ENCODE measurements at regions not wholly inside any gene's neighbourhood (a gene's known extent, or its start where the extent isn't known, plus 50 kb on each side); places are given as distances from the start of the nearest gene placed in this dataset.

GRCh38 chr2:12202313-12203075 lies 456.1 kb downstream of the LPIN1 start:
- TF ChIP-seq TAF1 (IDR thresholded peaks at IDR 0.05; ENCODE audit: low read depth, low read length) = no peak
- FAIRE-seq = no peak

GRCh38 chr2:12203528-12203927 lies 457.1 kb downstream of the LPIN1 start:
- no peak for DNase-seq (ENCODE audit: insufficient read length, low spot score)
- no peak for FAIRE-seq
- no peak for TF ChIP-seq TAF1 (IDR thresholded peaks at IDR 0.05; ENCODE audit: low read depth, low read length)
- no peak for TF ChIP-seq POLR2AphosphoS5 (IDR thresholded peaks at IDR 0.05; ENCODE audit: low read depth, low read length)
- no peak for TF ChIP-seq POU2F2 (IDR thresholded peaks at IDR 0.05; ENCODE audit: low read depth, low read length)
- TF ChIP-seq PAX5 (IDR thresholded peaks at IDR 0.05; ENCODE audit: insufficient read depth, low read length, severe bottlenecking) = no peak
- no peak for TF ChIP-seq POLR2A (IDR thresholded peaks at IDR 0.05; ENCODE audit: low read depth, low read length)
- TF ChIP-seq SPI1 (IDR thresholded peaks at IDR 0.05; ENCODE audit: low read depth, low read length) = no peak

More at GRCh38 chr2:12202313-12203075, 456.1 kb downstream of the LPIN1 start:
- DNase-seq (ENCODE audit: insufficient read length, low spot score) = no peak

GRCh38 chr2:12205086-12205485 lies 458.7 kb downstream of the LPIN1 start:
- no peak for TF ChIP-seq POLR2A (IDR thresholded peaks at IDR 0.05; ENCODE audit: low read depth, low read length)
- TF ChIP-seq PAX5 (IDR thresholded peaks at IDR 0.05; ENCODE audit: insufficient read depth, low read length, severe bottlenecking) = no peak
- TF ChIP-seq POLR2AphosphoS5 (IDR thresholded peaks at IDR 0.05; ENCODE audit: low read depth, low read length) = no peak
- DNase-seq (ENCODE audit: insufficient read length, low spot score) (no peak), FAIRE-seq (no peak)

GRCh38 chr2:12207491-12207890 lies 461.1 kb downstream of the LPIN1 start:
- TF ChIP-seq POU2F2 (IDR thresholded peaks at IDR 0.05; ENCODE audit: low read depth, low read length) (no peak), TAF1 (IDR thresholded peaks at IDR 0.05; ENCODE audit: low read depth, low read length) (no peak), SPI1 (IDR thresholded peaks at IDR 0.05; ENCODE audit: low read depth, low read length) (no peak)
- FAIRE-seq = no peak
- DNase-seq (ENCODE audit: insufficient read length, low spot score) = no peak

- FAIRE-seq = no peak
These were observed 463.8 kb downstream of the LPIN1 start for GRCh38 chr2:12210016-12210933.

GRCh38 chr2:12211326-12212175 lies 465.1 kb downstream of the LPIN1 start:
- DNase-seq (ENCODE audit: insufficient read length, low spot score) = no peak

More at GRCh38 chr2:12210016-12210933, 463.8 kb downstream of the LPIN1 start:
- TF ChIP-seq TAF1 (IDR thresholded peaks at IDR 0.05; ENCODE audit: low read depth, low read length) (no peak), POLR2AphosphoS5 (IDR thresholded peaks at IDR 0.05; ENCODE audit: low read depth, low read length) (no peak), POLR2A (IDR thresholded peaks at IDR 0.05; ENCODE audit: low read depth, low read length) (no peak), POU2F2 (IDR thresholded peaks at IDR 0.05; ENCODE audit: low read depth, low read length) (no peak), SPI1 (IDR thresholded peaks at IDR 0.05; ENCODE audit: low read depth, low read length) (no peak), PAX5 (IDR thresholded peaks at IDR 0.05; ENCODE audit: insufficient read depth, low read length, severe bottlenecking) (no peak)
- no peak for DNase-seq (ENCODE audit: insufficient read length, low spot score)

GRCh38 chr2:12212841-12213597 lies 466.6 kb downstream of the LPIN1 start:
- TF ChIP-seq POLR2A (IDR thresholded peaks at IDR 0.05; ENCODE audit: low read depth, low read length) = no peak
- no peak for TF ChIP-seq SPI1 (IDR thresholded peaks at IDR 0.05; ENCODE audit: low read depth, low read length)
- TF ChIP-seq PAX5 (IDR thresholded peaks at IDR 0.05; ENCODE audit: insufficient read depth, low read length, severe bottlenecking) = no peak
- TF ChIP-seq POU2F2 (IDR thresholded peaks at IDR 0.05; ENCODE audit: low read depth, low read length) = no peak
- no peak for TF ChIP-seq TAF1 (IDR thresholded peaks at IDR 0.05; ENCODE audit: low read depth, low read length)
- TF ChIP-seq POLR2AphosphoS5 (IDR thresholded peaks at IDR 0.05; ENCODE audit: low read depth, low read length) = no peak
- FAIRE-seq (no peak), DNase-seq (ENCODE audit: insufficient read length, low spot score) (no peak)

More at GRCh38 chr2:12211326-12212175, 465.1 kb downstream of the LPIN1 start:
- no peak for TF ChIP-seq PAX5 (IDR thresholded peaks at IDR 0.05; ENCODE audit: insufficient read depth, low read length, severe bottlenecking)
- no peak for TF ChIP-seq SPI1 (IDR thresholded peaks at IDR 0.05; ENCODE audit: low read depth, low read length)
- no peak for FAIRE-seq

GRCh38 chr2:12217175-12217574 lies 470.7 kb downstream of the LPIN1 start:
- TF ChIP-seq POU2F2 (IDR thresholded peaks at IDR 0.05; ENCODE audit: low read depth, low read length) (no peak), TAF1 (IDR thresholded peaks at IDR 0.05; ENCODE audit: low read depth, low read length) (no peak), PAX5 (IDR thresholded peaks at IDR 0.05; ENCODE audit: insufficient read depth, low read length, severe bottlenecking) (no peak), POLR2AphosphoS5 (IDR thresholded peaks at IDR 0.05; ENCODE audit: low read depth, low read length) (no peak), POLR2A (IDR thresholded peaks at IDR 0.05; ENCODE audit: low read depth, low read length) (no peak), SPI1 (IDR thresholded peaks at IDR 0.05; ENCODE audit: low read depth, low read length) (no peak)
- FAIRE-seq (no peak), DNase-seq (ENCODE audit: insufficient read length, low spot score) (no peak)

- no peak for FAIRE-seq
- TF ChIP-seq POLR2A (IDR thresholded peaks at IDR 0.05; ENCODE audit: low read depth, low read length) = no peak
- TF ChIP-seq PAX5 (IDR thresholded peaks at IDR 0.05; ENCODE audit: insufficient read depth, low read length, severe bottlenecking) = no peak
- no peak for DNase-seq (ENCODE audit: insufficient read length, low spot score)
These were observed 473.3 kb downstream of the LPIN1 start for GRCh38 chr2:12219761-12220160.
